Fibroblast of skin of left quadriceps (primary cell): ENCODE measurements at regions not wholly inside any gene's neighbourhood (a gene's known extent, or its start where the extent isn't known, plus 50 kb on each side); places are given as distances from the start of the nearest gene placed in this dataset.

ENCODE experiments used
- DNase-seq, 2 experiments: peaks; one replicate each; pipeline ENCODE4 v3.0.0-alpha.2; 2013; ENCODE audit warnings: low read depth in 2 of 2

- no peak for DNase-seq
Measured at GRCh38 chr5:176733406-176734262, 76.7 kb upstream of the UNC5A start.

DNA sequence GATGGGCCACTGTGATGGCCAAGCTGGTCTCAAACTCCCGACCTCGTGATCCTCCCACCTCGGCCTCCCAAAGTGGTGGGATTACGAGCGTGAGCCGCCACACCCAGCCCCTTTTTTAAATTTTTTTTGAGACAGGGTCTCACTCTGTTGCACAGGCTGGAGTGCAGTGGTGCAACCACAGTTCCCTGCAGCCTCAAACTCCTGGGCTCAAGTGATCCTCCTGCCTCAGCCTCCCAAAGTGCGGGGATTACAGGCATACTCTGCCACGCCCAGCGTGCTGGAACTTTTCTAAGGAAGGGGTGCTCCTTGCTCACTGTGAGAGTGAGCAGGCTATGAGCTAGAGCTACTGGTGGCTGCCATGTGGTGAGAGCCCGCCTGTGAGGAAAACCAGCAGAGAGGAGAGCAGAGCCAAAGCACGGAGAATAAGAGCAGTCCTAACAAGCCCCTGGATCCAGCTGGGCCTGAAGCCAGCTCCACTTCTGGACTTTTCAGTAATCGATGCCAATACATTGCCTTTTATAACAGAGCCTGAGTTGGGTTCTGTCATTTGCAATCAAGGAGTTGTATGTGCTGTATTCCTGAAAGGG, 75.5 kb upstream of the UNC5A start:
- DNase-seq, result no peak

DNA sequence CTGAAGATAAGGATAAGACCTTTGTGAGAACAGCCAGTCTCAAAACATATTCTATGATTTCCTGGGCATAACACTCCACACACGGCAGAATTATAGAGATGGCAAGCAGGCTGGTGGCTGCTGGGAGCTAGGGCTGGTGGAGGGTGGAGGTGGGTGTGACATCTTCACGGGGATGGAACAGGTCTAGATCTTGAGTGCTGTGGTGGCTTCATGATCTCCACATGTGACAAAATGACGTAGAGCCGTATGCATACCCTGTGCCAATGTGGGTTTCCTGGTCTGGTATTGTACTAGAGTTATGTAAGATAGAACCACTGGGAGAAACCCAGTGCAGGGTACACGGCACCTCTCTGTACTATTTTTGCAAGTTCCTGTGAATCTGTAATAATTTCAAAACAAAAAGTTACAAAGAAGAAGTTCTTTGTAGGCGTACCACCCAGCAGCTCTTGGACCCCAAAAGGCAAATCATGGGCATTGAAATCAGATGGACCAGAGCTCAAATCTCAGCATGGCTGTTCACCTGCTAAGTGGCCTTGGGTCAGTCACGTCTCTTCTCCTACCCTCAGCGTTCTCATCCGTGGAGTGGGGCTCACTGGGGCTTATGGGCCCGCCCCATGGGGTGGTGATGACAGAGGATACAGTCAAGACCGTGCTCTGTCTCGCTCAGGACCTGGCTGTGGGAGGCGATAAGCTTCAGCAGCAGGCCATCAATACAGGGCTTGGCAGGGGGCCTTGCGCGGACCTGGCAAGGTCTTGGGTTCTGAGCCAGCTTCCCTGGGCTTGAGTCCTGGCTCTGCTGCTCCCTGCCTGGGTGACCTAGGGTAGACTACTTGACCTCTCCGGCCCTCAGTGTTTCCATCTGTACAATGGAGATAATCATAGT, 74.7 kb upstream of the UNC5A start:
- DNase-seq, result no peak

DNA sequence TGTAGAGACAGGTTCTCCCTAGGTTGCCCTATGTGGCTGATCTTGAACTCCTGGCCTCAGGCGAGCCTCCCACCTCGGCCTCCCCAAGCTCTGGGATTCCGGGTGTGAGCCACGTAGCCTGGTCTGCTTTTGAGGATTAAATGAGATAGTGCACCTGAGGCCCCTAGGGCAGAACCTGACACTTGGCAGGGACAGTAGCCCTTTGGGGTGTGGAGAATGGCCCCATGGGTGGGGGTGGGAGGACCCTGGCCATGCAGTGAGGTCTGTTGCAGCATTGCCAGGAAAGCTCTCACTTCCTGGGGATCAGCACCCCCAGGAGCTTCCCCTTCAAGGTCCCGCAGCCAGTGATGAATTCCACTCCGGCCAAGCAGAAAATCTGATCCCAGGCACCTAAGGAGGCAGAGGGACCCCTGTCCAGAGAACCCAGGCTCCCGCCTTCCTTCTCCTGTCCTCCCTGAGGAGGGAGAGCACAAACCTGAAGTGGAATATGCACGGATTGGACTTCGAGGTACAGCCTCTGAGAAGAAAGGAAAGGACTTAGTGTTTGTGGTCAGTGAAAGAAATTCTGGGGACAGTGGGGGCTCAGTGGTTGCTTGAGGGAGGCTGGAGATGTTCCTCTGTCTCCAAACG, 73.9 kb upstream of the UNC5A start:
- no peak for DNase-seq

DNA sequence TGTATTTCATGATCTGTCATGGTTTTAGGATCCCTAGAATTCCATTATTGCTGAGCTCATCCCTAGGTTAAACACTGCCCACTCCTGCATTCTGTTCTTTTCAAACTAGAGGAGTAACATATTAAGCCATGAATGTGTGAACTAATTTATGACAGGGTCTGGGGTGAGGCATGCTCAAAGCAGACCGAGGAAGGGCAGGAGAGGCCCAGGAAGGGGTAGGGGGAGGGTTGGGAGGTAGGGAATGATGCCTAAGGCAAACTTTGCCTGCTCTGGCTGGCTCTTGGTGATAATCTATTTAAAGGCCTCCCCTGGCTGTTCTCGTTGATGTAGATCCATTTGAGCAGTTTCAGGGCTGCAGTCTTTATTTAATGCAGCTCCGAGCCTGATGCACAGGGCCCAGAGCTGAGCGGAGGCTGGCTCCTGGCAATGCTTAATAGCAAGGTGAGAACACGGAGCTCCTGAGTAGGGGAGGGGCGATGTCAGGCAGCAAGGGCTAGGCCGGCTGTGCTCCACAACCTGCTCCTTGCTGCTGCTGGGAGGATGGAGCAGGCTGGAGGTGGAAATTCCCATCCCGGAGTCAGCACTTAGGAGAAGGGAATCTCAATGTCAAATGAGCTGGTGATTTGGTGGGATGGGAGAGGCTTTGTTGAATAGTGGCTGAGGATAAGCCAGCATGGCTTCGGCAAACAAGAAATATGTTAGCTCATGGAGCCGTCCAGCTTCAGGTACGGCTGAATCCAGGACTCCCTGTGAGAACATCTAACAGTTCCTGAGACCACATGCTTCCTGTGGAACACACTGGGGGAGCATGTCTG, 73.2 kb upstream of the UNC5A start:
- DNase-seq, result no peak

DNA sequence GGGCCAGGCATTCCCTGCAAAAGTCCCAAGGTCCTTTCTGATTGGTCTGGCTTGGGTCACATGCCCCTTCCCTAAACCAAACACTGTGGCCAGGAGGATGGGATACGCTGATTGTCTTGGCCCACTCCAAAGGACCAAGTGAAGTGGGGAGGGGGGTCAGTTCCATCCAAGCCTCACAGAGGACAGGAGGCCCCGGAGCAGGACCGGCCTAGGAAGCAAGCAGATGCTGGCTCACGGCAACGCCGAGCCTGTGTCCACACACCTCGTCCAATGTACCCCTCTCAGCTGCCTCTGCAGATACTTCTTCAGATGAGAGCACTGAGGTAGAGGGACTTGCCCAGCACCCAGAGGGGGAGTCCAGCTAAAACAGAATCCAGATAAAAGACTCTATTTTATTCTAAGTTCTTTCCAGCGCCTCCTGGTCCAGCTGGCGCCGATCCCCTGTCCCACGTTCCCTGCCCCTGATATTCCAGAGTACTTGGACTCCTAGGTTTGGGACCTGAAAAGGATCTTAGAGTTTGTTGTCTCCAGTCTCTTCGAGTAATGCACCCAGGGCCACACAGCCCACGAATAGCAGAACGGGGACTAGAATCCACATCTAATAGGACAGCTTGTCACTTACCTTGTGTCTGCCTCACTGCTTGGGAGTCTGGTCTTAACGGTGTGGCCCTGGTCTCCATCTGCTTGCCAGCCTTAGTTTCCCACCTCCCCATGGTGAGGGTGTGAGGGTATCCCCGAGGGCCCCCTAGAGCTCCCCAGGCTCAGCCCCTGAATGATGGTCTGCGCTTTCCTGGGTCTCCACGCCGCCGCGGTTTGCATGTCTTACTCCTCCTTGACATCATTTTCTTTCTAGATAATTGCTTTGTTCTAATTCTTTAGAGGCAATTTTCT, 72.4 kb upstream of the UNC5A start:
- no peak for DNase-seq

- DNase-seq, result no peak
Measured at GRCh38 chr5:176738637-176739250, 71.6 kb upstream of the UNC5A start.

- no peak for DNase-seq
Measured at GRCh38 chr5:176739461-176740051, 70.8 kb upstream of the UNC5A start.

GRCh38 chr5:176740131-176740701, 70.1 kb upstream of the UNC5A start:
- no peak for DNase-seq

GRCh38 chr5:176740702-176741496, 69.5 kb upstream of the UNC5A start:
- DNase-seq, result no peak

DNA sequence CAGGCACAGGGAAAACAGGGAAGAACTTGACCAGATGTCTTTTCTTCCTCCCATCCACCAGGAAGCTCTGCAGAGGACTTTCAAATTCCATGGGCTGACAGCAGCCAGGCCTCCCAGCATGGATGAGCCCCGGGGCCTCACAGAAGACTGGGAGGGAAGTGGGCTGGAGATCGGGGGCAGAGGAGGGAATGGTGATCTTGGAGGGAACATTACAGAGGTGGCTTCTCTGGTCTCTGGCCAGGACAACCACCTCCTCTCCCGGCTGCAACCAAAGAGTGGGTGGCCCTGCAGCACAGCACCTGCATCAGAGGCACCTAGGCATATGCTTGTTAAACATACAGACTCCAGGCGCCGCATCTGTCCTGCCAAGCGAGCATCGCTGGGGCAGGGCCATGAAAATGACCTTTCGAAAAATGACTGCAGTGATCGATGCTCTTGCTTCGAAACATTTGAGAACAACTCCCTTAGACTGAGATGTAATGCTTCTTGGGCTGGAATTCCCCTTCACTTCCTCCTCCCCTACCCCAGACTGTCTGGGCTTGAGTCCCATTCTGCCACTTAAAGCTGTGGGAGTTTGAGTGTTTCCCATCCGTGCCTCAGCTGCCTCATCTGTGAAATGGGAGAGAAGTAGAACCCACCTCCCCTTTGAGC, 68.7 kb upstream of the UNC5A start:
- no peak for DNase-seq

- DNase-seq, result no peak
Measured at GRCh38 chr5:176742246-176743105, 67.9 kb upstream of the UNC5A start.

- DNase-seq, result no peak
Measured at GRCh38 chr5:176743136-176743861, 67.1 kb upstream of the UNC5A start.

- DNase-seq, result no peak
Measured at GRCh38 chr5:176743868-176744583, 66.3 kb upstream of the UNC5A start.

DNA sequence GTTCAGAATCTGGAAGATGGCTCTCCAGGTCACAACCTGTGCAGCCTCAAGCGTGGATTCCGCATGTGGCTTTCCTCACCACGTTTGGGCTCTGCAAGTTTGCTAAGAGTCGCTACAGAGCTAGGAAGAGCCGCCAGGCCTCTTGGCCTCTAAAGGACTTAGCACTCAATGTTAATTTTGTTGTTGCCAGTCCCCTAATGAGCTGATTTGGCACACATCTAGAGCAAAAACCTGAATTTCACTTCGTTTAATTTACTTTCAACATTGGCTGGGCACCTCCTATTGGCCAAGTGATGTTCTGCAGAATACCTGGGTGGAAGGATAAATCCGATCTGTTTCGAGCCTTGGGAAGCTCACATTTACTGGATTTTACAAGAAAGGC, 65.8 kb upstream of the UNC5A start:
- no peak for DNase-seq
